ENCODE measurements at regions not wholly inside any gene's neighbourhood (a gene's known extent, or its start where the extent isn't known, plus 50 kb on each side); places are given as distances from the start of the nearest gene placed in this dataset.

GRCh38 chr12:131356485-131357184 is 354.3 kb upstream of the SFSWAP start:
- TF ChIP-seq ZNF274 (IDR thresholded peaks at IDR 0.05; ENCODE audit: borderline replicate concordance, low read depth, low read length), result no peak
- no peak for TF ChIP-seq USF2 (CRISPR knock-in tag; IDR thresholded peaks at IDR 0.05)
- TF ChIP-seq STAT6 (CRISPR knock-in tag; IDR thresholded peaks at IDR 0.05), result no peak
- no peak for TF ChIP-seq CBX8 (IDR thresholded peaks at IDR 0.05; ENCODE audit: borderline replicate concordance, extremely low read depth, low read depth, low read length, poor library complexity, severe bottlenecking)
- TF ChIP-seq CTCF (IDR thresholded peaks at IDR 0.05 in 2 of 3, conservative IDR thresholded peaks at IDR 0.05 in 1 of 3; ENCODE audit: insufficient read depth in 2 of 3, low read depth in 1 of 3, low read length in 3 of 3), result no peak
- no peak for TF ChIP-seq REST (IDR thresholded peaks at IDR 0.05; ENCODE audit: borderline replicate concordance)
- TF ChIP-seq REST (CRISPR knock-in tag; IDR thresholded peaks at IDR 0.05; ENCODE audit: low read depth), result no peak
- no peak for TF ChIP-seq TEAD2 (tag; IDR thresholded peaks at IDR 0.05)
- TF ChIP-seq CHD2 (IDR thresholded peaks at IDR 0.05; ENCODE audit: low read depth, low read length), result no peak
- no peak for TF ChIP-seq ZNF12 (CRISPR knock-in tag; IDR thresholded peaks at IDR 0.05)
- no peak for TF ChIP-seq NFYB (IDR thresholded peaks at IDR 0.05; ENCODE audit: extremely low read depth, insufficient read length)
- TF ChIP-seq PATZ1 (CRISPR knock-in tag; IDR thresholded peaks at IDR 0.05; ENCODE audit: borderline replicate concordance), result no peak
- TF ChIP-seq BRCA1 (IDR thresholded peaks at IDR 0.05), result no peak
- no peak for TF ChIP-seq BRCA1 (CRISPR knock-in tag; IDR thresholded peaks at IDR 0.05)
- no peak for TF ChIP-seq PHF8 (IDR thresholded peaks at IDR 0.05; ENCODE audit: borderline replicate concordance, low read length)
- TF ChIP-seq ADNP (tag; IDR thresholded peaks at IDR 0.05), result no peak
